Breast epithelium (tissue), 4 donors: ENCODE measurements at regions not wholly inside any gene's neighbourhood (a gene's known extent, or its start where the extent isn't known, plus 50 kb on each side); places are given as distances from the start of the nearest gene placed in this dataset.

ENCODE experiments used
- DNase-seq, 2 donors: peaks; one replicate each; pipeline ENCODE4 v3.0.0-alpha.2; 2019; ENCODE audit warnings: low spot score in 2 of 2
- H3K27ac ChIP-seq, 2 donors: fragments of 200-600 bp; sonication (generic) in 1 of 2; one replicate each; pipeline ENCODE4 v1.5.1; 2016 to 2019; ENCODE audit warnings: mild to moderate bottlenecking in 1 of 2
- H3K27me3 ChIP-seq, 2 donors: fragments of 200-600 bp; sonication (generic) in 1 of 2; one replicate each; pipeline versions ENCODE4 v1.5.1 to v1.6.0; 2017 to 2019; ENCODE audit warnings: control low read depth in 1 of 2, mild to moderate bottlenecking in 1 of 2
- H3K36me3 ChIP-seq: fragments of 200-600 bp; one replicate; pipeline ENCODE4 v1.5.1; 2019
- H3K4me1 ChIP-seq, 2 donors: fragments of 200-600 bp; sonication (generic); one replicate each; pipeline ENCODE4 v1.5.1; 2016 to 2019; ENCODE audit warnings: control low read depth in 1 of 2
- H3K4me3 ChIP-seq, 3 donors: fragments of 200-600 bp; sonication (generic); 1 replicate in 2 of 3; 2 replicates in 1 of 3; pipeline ENCODE4 v1.5.1; 2016 to 2019; ENCODE audit warnings: mild to moderate bottlenecking in 3 of 3, moderate library complexity in 2 of 3
- H3K9me3 ChIP-seq, 2 donors: fragments of 200-600 bp; sonication (generic) in 1 of 2; one replicate each; pipeline ENCODE4 v1.5.1; 2016 to 2019; ENCODE audit warnings: control low read depth in 1 of 2
- POLR2A ChIP-seq: fragments of 450-650 bp; IDR thresholded peaks from one replicate; pipeline ENCODE4 v1.6.1; 2016; ENCODE audit warnings: antibody characterized with exemption, mild to moderate bottlenecking, moderate library complexity
- POLR2AphosphoS5 ChIP-seq, 3 donors: sonication (generic); formaldehyde crosslinking; IDR thresholded peaks; one replicate each; pipeline ENCODE4 v1.6.1; 2017; ENCODE audit warnings: antibody characterized with exemption in 3 of 3
- intact Hi-C: fragments of 100-400 bp; cut with DNase I; formaldehyde crosslinking; loops from one replicate; pipeline ENCODE4 v1.15.1; 2023; ENCODE audit warnings: low total_unique reads
- TF ChIP-seq, protein P1 (sequence below), 3 donors: fragments of 450-650 bp; IDR thresholded peaks; one replicate each; pipeline ENCODE4 v1.5.1; 2016 to 2017; ENCODE audit warnings: antibody characterized with exemption in 3 of 3, mild to moderate bottlenecking in 3 of 3, moderate library complexity in 3 of 3

- no peaks in the 10 kb centered on the region for H3K27me3 ChIP-seq
- intact Hi-C loops = loop anchor here (5.0 kb wide), 1 partner anchor 857 kb away; no protein-coding TSS in a partner anchor
- no peak for TF ChIP-seq POLR2AphosphoS5 (IDR thresholded peaks at IDR 0.05)
- no peaks in the 10 kb centered on the region for H3K9me3 ChIP-seq
- no peaks in the 10 kb centered on the region for H3K4me1 ChIP-seq
- DNase-seq = no peak
- H3K27ac ChIP-seq = no peak overlapping the region
- no peaks in the 10 kb centered on the region for H3K36me3 ChIP-seq
- no peak overlapping the region for H3K4me3 ChIP-seq
Observed at GRCh38 chr4:100075056-100075455, 115.2 kb downstream of the DDIT4L start.

GRCh38 chr4:100071506-100071905 is 118.8 kb downstream of the DDIT4L start:
- TF ChIP-seq, protein P1, sequence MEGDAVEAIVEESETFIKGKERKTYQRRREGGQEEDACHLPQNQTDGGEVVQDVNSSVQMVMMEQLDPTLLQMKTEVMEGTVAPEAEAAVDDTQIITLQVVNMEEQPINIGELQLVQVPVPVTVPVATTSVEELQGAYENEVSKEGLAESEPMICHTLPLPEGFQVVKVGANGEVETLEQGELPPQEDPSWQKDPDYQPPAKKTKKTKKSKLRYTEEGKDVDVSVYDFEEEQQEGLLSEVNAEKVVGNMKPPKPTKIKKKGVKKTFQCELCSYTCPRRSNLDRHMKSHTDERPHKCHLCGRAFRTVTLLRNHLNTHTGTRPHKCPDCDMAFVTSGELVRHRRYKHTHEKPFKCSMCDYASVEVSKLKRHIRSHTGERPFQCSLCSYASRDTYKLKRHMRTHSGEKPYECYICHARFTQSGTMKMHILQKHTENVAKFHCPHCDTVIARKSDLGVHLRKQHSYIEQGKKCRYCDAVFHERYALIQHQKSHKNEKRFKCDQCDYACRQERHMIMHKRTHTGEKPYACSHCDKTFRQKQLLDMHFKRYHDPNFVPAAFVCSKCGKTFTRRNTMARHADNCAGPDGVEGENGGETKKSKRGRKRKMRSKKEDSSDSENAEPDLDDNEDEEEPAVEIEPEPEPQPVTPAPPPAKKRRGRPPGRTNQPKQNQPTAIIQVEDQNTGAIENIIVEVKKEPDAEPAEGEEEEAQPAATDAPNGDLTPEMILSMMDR (IDR thresholded peaks at IDR 0.05) = no peak
- TF ChIP-seq POLR2A (no peak), POLR2AphosphoS5 (IDR thresholded peaks at IDR 0.05) (no peak)
- no peak for DNase-seq
- intact Hi-C loops = no loop called here

GRCh38 chr4:100070868-100071267 is 119.4 kb downstream of the DDIT4L start:
- TF ChIP-seq, protein P1 (IDR thresholded peaks at IDR 0.05) = no peak
- TF ChIP-seq POLR2A = no peak
- H3K4me1 ChIP-seq = no peaks in the 10 kb centered on the region
- DNase-seq = no peak

More at GRCh38 chr4:100071506-100071905, 118.8 kb downstream of the DDIT4L start:
- Histone ChIP-seq H3K27me3 (no peaks in the 10 kb centered on the region), H3K9me3 (no peaks in the 10 kb centered on the region), H3K36me3 (no peaks in the 10 kb centered on the region), H3K27ac (no peak overlapping the region), H3K4me3 (no peak overlapping the region), H3K4me1 (no peaks in the 10 kb centered on the region)

GRCh38 chr4:100069207-100069606 is 119.1 kb upstream of the H2AZ1 start:
- Histone ChIP-seq H3K27ac (no peak overlapping the region), H3K4me3 (no peak overlapping the region), H3K36me3 (no peaks in the 10 kb centered on the region), H3K9me3 (no peaks in the 10 kb centered on the region), H3K27me3 (no peaks in the 10 kb centered on the region), H3K4me1 (no peaks in the 10 kb centered on the region)
- TF ChIP-seq POLR2A (no peak), POLR2AphosphoS5 (IDR thresholded peaks at IDR 0.05) (no peak)
- TF ChIP-seq, protein P1 (IDR thresholded peaks at IDR 0.05) = no peak
- intact Hi-C loops = no loop called here
- DNase-seq = no peak

More at GRCh38 chr4:100070868-100071267, 119.4 kb downstream of the DDIT4L start:
- Histone ChIP-seq H3K4me3 (no peak overlapping the region), H3K9me3 (no peaks in the 10 kb centered on the region), H3K36me3 (no peaks in the 10 kb centered on the region), H3K27me3 (no peaks in the 10 kb centered on the region), H3K27ac (no peak overlapping the region)
- intact Hi-C loops = no loop called here

DNA sequence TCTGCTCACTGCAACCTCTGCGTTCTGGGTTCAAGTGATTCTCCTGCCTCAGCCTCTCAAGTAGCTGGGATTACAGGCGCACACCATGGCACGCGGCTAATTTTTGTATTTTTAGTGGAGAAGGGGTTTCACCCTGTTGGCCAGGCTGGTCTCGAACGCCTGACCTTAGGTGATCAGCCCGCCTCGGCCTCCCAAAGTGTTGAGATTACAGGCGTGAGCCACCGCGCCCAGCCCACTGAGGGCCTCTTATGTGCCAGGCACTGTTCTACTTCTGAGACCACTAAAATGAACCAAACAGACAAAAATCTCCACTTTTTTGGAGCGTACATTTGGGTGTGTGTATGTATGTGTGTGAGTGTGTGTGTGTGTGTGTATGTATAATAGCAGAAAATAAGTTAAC is 117.2 kb upstream of the H2AZ1 start:
- intact Hi-C loops = no loop called here
- TF ChIP-seq POLR2AphosphoS5 (IDR thresholded peaks at IDR 0.05) = no peak
- no peak for TF ChIP-seq POLR2A
- TF ChIP-seq, protein P1 (IDR thresholded peaks at IDR 0.05) = no peak
- H3K36me3 ChIP-seq = no peaks in the 10 kb centered on the region
- H3K4me1 ChIP-seq = no peaks in the 10 kb centered on the region
- no peak overlapping the region for H3K27ac ChIP-seq
- H3K9me3 ChIP-seq = no peaks in the 10 kb centered on the region
- H3K4me3 ChIP-seq = no peak overlapping the region
- DNase-seq = no peak
- H3K27me3 ChIP-seq = no peaks in the 10 kb centered on the region

DNA sequence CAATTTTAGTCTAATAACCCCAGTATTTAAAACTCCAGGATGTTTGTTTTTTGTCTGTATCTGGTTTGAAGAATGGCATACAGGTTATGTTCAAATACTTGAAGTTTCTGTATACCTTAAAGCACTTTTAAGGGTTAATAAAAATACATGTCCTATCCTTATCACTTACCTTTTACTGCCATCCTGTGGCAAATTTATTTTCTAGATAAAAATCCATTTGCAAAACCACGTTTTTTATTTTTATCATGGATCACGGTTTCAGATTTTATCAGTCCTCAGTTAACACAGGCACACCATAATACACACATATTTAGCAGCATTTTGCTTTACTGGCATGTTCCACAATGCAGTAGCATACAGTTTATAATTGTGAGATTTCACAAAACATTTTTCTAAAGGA is 113.3 kb upstream of the H2AZ1 start:
- H3K27ac ChIP-seq = no peak overlapping the region
- H3K36me3 ChIP-seq = no peaks in the 10 kb centered on the region
- intact Hi-C loops = no loop called here
- DNase-seq = no peak
- no peaks in the 10 kb centered on the region for H3K27me3 ChIP-seq
- H3K9me3 ChIP-seq = no peaks in the 10 kb centered on the region
- H3K4me1 ChIP-seq = no peaks in the 10 kb centered on the region
- no peak overlapping the region for H3K4me3 ChIP-seq
- TF ChIP-seq, protein P1 (IDR thresholded peaks at IDR 0.05) = no peak
